ENCODE measurements at regions not wholly inside any gene's neighbourhood (a gene's known extent, or its start where the extent isn't known, plus 50 kb on each side); places are given as distances from the start of the nearest gene placed in this dataset.
"Not testable (repeated sequence)": the region's sequence is repeated elsewhere in the genome, so short reads cannot be mapped to it uniquely, and the experiment has no call there.

DNA sequence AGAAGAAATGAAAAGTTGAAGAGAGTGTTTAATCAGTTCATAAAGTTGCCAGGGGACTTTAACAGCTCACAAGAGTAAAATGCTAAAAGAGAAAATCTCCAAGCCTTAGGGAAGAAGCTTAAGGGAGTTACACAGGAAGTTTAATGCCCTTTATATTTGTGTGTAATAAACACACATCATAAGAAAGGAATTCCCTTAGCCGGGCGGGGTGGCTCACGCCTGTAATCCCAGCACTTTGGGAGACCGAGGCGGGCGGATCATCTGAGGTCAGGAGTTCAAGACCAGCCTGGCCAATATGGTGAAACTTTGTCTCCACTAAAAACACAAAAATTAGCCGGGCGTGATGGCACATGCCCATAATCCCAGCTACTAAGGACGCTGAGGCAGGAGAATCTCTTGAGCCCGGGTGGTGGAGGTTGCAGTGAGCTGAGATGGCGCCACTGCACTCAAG lies 95.4 kb upstream of the CAB39 start:
- TF ChIP-seq CTCF (IDR thresholded peaks at IDR 0.05; ENCODE audit: insufficient read depth, low read length); REST (IDR thresholded peaks at IDR 0.05; ENCODE audit: insufficient replicate concordance, low read depth); POLR2AphosphoS5 (IDR thresholded peaks at IDR 0.05; ENCODE audit: low read depth): not testable (repeated sequence)

Data from HL-60 (cell line).